Panc1 (cell line): ENCODE measurements at regions not wholly inside any gene's neighbourhood (a gene's known extent, or its start where the extent isn't known, plus 50 kb on each side); places are given as distances from the start of the nearest gene placed in this dataset.

Experiments
- ATAC-seq: fragments of 200-7000 bp; cut with Tn5 transposase; 2 replicates; pipeline ENCODE4 v1.9.1; 2020; ENCODE audit warnings: mild to moderate bottlenecking, moderate library complexity
- BruUV-seq: library from RNA; stranded (reverse); fragments of 400-500 nt; replicated peaks from 2 replicates; lab custom pipeline; 2021; lab: Mats Ljungman, UMichigan
- CTCF ChIA-PET: fragments of 300-600 bp; sonication (Branson Sonifier 250); formaldehyde crosslinking; loops from one replicate; lab custom pipeline; 2022; ENCODE audit warnings: antibody characterized with exemption; lab: Charles Lee
- POLR2A ChIA-PET: fragments of 300-600 bp; sonication (Branson Sonifier 250); formaldehyde crosslinking; loops from one replicate; lab custom pipeline; 2022; ENCODE audit warnings: antibody characterized with exemption; lab: Charles Lee
- DNase-seq: peaks from one replicate; pipeline ENCODE4 v3.0.0-alpha.2; 2010; ENCODE audit warnings: low read depth, low spot score
- H3K27ac ChIP-seq: 2 replicates; pipeline ENCODE4 v1.5.1; 2011; ENCODE audit warnings: mild to moderate bottlenecking, low read length, inconsistent platforms
- H3K27me3 ChIP-seq: fragments of 200-500 bp; sonication (Bioruptor generic); 2 replicates; pipeline ENCODE4 v1.6.0; 2014; ENCODE audit warnings: low read length, inconsistent platforms; ENCODE audit not compliant: control insufficient read depth, insufficient read depth
- H3K36me3 ChIP-seq: fragments of 200-500 bp; sonication (Bioruptor generic); 2 replicates; pipeline ENCODE4 v1.5.1; 2014; ENCODE audit warnings: inconsistent platforms, mild to moderate bottlenecking, low read length, moderate library complexity; ENCODE audit not compliant: control insufficient read depth, insufficient read depth
- H3K4me1 ChIP-seq: 2 replicates; pipeline ENCODE4 v1.5.1; 2011; ENCODE audit warnings: inconsistent platforms, mild to moderate bottlenecking, low read length, moderate library complexity; ENCODE audit not compliant: control insufficient read depth, insufficient read depth
- H3K4me3 ChIP-seq, 2 experiments: 2 replicates each; pipeline ENCODE4 v1.5.1; 2011 to 2012; ENCODE audit warnings: low read depth in 2 of 2, low read length in 2 of 2, mild to moderate bottlenecking in 2 of 2, inconsistent platforms in 1 of 2, moderate library complexity in 1 of 2
- H3K9me3 ChIP-seq: fragments of 200-500 bp; sonication (Bioruptor generic); 2 replicates; pipeline ENCODE4 v1.5.1; 2014; ENCODE audit warnings: low read depth, mild to moderate bottlenecking, inconsistent platforms, low read length, moderate library complexity; ENCODE audit not compliant: control insufficient read depth, insufficient read depth
- CTCF ChIP-seq: fragments of 450-650 bp; IDR thresholded peaks from 2 replicates; pipeline ENCODE4 v1.5.1; 2017; ENCODE audit warnings: mild to moderate bottlenecking
- POLR2AphosphoS5 ChIP-seq: IDR thresholded peaks from 2 replicates; pipeline ENCODE4 v1.6.1; 2012; ENCODE audit warnings: mild to moderate bottlenecking, low read depth, low read length, moderate library complexity
- REST ChIP-seq, 2 experiments: IDR thresholded peaks; 2 replicates each; pipeline ENCODE4 v1.6.1; 2011 to 2012; ENCODE audit warnings: low read depth in 2 of 2, control low read depth in 1 of 2, low read length in 1 of 2, mild to moderate bottlenecking in 1 of 2, moderate library complexity in 1 of 2; ENCODE audit not compliant: insufficient read depth in 1 of 2
- SIN3A ChIP-seq: IDR thresholded peaks from 2 replicates; pipeline ENCODE4 v1.6.1; 2012; ENCODE audit warnings: low read depth, mild to moderate bottlenecking, low read length, moderate library complexity, borderline replicate concordance; ENCODE audit not compliant: insufficient read depth
- TCF7L2 ChIP-seq: IDR thresholded peaks from 2 replicates; pipeline ENCODE4 v1.6.1; 2011; ENCODE audit warnings: mild to moderate bottlenecking, low read depth, low read length, inconsistent platforms
- in situ Hi-C: cut with HindIII; loops from 2 replicates; pipeline ENCODE4 v1.10.0; 2016; ENCODE audit warnings: low sequenced_read_pairs, low pct_unique_long_range_greater_than_20kb
- intact Hi-C: fragments of 100-400 bp; cut with micrococcal nuclease; formaldehyde crosslinking; loops from one replicate; pipeline ENCODE4 v1.10.0; 2022; ENCODE audit not compliant: unreplicated experiment

GRCh38 chr16:86898386-86898785, 320.0 kb downstream of the FOXL1 start:
- intact Hi-C loops = no loop called here
- DNase-seq = no peak
- CTCF ChIA-PET = no interaction called here
- Histone ChIP-seq H3K9me3 (no peaks in the 10 kb centered on the region), H3K4me3 (no peak overlapping the region), H3K4me1 (no peaks in the 10 kb centered on the region), H3K27me3 (no peaks in the 10 kb centered on the region), H3K27ac (no peak overlapping the region), H3K36me3 (no peaks in the 10 kb centered on the region)
- POLR2A ChIA-PET = no interaction called here
- in situ Hi-C loops = no loop called here
- ATAC-seq = no peak
- BruUV-seq = no TSS peak
- no peak for TF ChIP-seq SIN3A
- no peak for TF ChIP-seq CTCF
- TF ChIP-seq REST (IDR thresholded peaks at IDR 0.05; ENCODE audit: insufficient read depth in 1 of 2, low read depth in 2 of 2, low read length in 1 of 2) = no peak
- no peak for TF ChIP-seq TCF7L2
- TF ChIP-seq POLR2AphosphoS5 = no peak

GRCh38 chr16:86899151-86899550, 320.8 kb downstream of the FOXL1 start:
- H3K27ac ChIP-seq = no peak overlapping the region
- H3K4me1 ChIP-seq = no peaks in the 10 kb centered on the region
- no peak for DNase-seq
- in situ Hi-C loops (no loop called here), intact Hi-C loops (no loop called here)
- H3K27me3 ChIP-seq = no peaks in the 10 kb centered on the region
- no peaks in the 10 kb centered on the region for H3K9me3 ChIP-seq
- no peak for ATAC-seq
- ChIA-PET CTCF (no interaction called here), POLR2A (no interaction called here)
- no TSS peak for BruUV-seq
- no peak for TF ChIP-seq POLR2AphosphoS5
- no peak for TF ChIP-seq CTCF
- TF ChIP-seq SIN3A = no peak
- no peak for TF ChIP-seq REST (IDR thresholded peaks at IDR 0.05; ENCODE audit: insufficient read depth in 1 of 2, low read depth in 2 of 2, low read length in 1 of 2)
- no peak for TF ChIP-seq TCF7L2
- no peak overlapping the region for H3K4me3 ChIP-seq
- no peaks in the 10 kb centered on the region for H3K36me3 ChIP-seq
